ENCODE measurements at regions not wholly inside any gene's neighbourhood (a gene's known extent, or its start where the extent isn't known, plus 50 kb on each side); places are given as distances from the start of the nearest gene placed in this dataset.

- Mint-ChIP-seq H3K4me1 (peaks cover 9% of the 10 kb centered on the region), H3K4me3 (no peak overlapping the region), H3K27me3 (ENCODE audit: insufficient read depth, low read depth, poor library complexity) (peaks cover 2% of the 10 kb centered on the region), H3K36me3 (ENCODE audit: low read depth) (no peaks in the 10 kb centered on the region), H3K9me3 (peaks cover 9% of the 10 kb centered on the region; the same call in 2 of the 3 replicates), H3K27ac (no peak overlapping the region)
- Histone ChIP-seq H3K79me2 (replicated peaks; ENCODE audit: insufficient read depth) (no peaks in the 10 kb centered on the region), H4K20me1 (replicated peaks; ENCODE audit: insufficient read depth) (no peaks in the 10 kb centered on the region), H2AFZ (no peak overlapping the region), H3K27ac (ENCODE audit: low read depth) (no peak overlapping the region), H3K4me1 (ENCODE audit: insufficient read depth) (peaks cover 7% of the 10 kb centered on the region; the same call in 1 of the 2 replicates), H3K27me3 (ENCODE audit: insufficient read depth) (no peaks in the 10 kb centered on the region), H3K4me2 (no peak overlapping the region), H3F3A (replicated peaks; ENCODE audit: low read depth) (no peaks in the 10 kb centered on the region), H3K36me3 (ENCODE audit: insufficient read depth) (no peaks in the 10 kb centered on the region), H3K4me3 (no peak overlapping the region), H3K9me2 (ENCODE audit: insufficient read depth) (peaks cover 5% of the 10 kb centered on the region)
- TF ChIP-seq NANOG (IDR thresholded peaks at IDR 0.05; ENCODE audit: borderline replicate concordance) (no peak), STAT1 (IDR thresholded peaks at IDR 0.05; ENCODE audit: unreplicated experiment) (no peak), EZH2phosphoT487 (IDR thresholded peaks at IDR 0.05; ENCODE audit: unreplicated experiment) (no peak), ZNF331 (CRISPR knock-in tag; IDR thresholded peaks at IDR 0.05; ENCODE audit: low read depth) (no peak), CREB1 (CRISPR knock-in tag; IDR thresholded peaks at IDR 0.05; ENCODE audit: low read depth) (no peak), EZH2 (IDR thresholded peaks at IDR 0.05; ENCODE audit: low read depth, unreplicated experiment) (no peak), POLR2AphosphoS5 (IDR thresholded peaks at IDR 0.05; ENCODE audit: low read depth) (no peak), JUNB (IDR thresholded peaks at IDR 0.05; ENCODE audit: unreplicated experiment) (no peak), ZNF114 (CRISPR knock-in tag; IDR thresholded peaks at IDR 0.05) (no peak)
- TF ChIP-seq, protein P1, sequence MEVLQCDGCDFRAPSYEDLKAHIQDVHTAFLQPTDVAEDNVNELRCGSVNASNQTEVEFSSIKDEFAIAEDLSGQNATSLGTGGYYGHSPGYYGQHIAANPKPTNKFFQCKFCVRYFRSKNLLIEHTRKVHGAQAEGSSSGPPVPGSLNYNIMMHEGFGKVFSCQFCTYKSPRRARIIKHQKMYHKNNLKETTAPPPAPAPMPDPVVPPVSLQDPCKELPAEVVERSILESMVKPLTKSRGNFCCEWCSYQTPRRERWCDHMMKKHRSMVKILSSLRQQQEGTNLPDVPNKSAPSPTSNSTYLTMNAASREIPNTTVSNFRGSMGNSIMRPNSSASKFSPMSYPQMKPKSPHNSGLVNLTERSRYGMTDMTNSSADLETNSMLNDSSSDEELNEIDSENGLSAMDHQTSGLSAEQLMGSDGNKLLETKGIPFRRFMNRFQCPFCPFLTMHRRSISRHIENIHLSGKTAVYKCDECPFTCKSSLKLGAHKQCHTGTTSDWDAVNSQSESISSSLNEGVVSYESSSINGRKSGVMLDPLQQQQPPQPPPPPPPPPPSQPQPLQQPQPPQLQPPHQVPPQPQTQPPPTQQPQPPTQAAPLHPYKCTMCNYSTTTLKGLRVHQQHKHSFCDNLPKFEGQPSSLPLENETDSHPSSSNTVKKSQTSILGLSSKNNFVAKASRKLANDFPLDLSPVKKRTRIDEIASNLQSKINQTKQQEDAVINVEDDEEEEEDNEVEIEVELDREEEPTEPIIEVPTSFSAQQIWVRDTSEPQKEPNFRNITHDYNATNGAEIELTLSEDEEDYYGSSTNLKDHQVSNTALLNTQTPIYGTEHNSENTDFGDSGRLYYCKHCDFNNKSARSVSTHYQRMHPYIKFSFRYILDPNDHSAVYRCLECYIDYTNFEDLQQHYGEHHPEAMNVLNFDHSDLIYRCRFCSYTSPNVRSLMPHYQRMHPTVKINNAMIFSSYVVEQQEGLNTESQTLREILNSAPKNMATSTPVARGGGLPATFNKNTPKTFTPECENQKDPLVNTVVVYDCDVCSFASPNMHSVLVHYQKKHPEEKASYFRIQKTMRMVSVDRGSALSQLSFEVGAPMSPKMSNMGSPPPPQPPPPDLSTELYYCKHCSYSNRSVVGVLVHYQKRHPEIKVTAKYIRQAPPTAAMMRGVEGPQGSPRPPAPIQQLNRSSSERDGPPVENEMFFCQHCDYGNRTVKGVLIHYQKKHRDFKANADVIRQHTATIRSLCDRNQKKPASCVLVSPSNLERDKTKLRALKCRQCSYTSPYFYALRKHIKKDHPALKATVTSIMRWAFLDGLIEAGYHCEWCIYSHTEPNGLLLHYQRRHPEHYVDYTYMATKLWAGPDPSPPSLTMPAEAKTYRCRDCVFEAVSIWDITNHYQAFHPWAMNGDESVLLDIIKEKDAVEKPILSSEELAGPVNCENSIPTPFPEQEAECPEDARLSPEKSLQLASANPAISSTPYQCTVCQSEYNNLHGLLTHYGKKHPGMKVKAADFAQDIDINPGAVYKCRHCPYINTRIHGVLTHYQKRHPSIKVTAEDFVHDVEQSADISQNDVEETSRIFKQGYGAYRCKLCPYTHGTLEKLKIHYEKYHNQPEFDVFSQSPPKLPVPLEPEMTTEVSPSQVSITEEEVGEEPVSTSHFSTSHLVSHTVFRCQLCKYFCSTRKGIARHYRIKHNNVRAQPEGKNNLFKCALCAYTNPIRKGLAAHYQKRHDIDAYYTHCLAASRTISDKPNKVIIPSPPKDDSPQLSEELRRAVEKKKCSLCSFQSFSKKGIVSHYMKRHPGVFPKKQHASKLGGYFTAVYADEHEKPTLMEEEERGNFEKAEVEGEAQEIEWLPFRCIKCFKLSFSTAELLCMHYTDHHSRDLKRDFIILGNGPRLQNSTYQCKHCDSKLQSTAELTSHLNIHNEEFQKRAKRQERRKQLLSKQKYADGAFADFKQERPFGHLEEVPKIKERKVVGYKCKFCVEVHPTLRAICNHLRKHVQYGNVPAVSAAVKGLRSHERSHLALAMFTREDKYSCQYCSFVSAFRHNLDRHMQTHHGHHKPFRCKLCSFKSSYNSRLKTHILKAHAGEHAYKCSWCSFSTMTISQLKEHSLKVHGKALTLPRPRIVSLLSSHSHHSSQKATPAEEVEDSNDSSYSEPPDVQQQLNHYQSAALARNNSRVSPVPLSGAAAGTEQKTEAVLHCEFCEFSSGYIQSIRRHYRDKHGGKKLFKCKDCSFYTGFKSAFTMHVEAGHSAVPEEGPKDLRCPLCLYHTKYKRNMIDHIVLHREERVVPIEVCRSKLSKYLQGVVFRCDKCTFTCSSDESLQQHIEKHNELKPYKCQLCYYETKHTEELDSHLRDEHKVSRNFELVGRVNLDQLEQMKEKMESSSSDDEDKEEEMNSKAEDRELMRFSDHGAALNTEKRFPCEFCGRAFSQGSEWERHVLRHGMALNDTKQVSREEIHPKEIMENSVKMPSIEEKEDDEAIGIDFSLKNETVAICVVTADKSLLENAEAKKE (CRISPR knock-in tag; IDR thresholded peaks at IDR 0.05), result no peak
- TF ChIP-seq, protein P2, sequence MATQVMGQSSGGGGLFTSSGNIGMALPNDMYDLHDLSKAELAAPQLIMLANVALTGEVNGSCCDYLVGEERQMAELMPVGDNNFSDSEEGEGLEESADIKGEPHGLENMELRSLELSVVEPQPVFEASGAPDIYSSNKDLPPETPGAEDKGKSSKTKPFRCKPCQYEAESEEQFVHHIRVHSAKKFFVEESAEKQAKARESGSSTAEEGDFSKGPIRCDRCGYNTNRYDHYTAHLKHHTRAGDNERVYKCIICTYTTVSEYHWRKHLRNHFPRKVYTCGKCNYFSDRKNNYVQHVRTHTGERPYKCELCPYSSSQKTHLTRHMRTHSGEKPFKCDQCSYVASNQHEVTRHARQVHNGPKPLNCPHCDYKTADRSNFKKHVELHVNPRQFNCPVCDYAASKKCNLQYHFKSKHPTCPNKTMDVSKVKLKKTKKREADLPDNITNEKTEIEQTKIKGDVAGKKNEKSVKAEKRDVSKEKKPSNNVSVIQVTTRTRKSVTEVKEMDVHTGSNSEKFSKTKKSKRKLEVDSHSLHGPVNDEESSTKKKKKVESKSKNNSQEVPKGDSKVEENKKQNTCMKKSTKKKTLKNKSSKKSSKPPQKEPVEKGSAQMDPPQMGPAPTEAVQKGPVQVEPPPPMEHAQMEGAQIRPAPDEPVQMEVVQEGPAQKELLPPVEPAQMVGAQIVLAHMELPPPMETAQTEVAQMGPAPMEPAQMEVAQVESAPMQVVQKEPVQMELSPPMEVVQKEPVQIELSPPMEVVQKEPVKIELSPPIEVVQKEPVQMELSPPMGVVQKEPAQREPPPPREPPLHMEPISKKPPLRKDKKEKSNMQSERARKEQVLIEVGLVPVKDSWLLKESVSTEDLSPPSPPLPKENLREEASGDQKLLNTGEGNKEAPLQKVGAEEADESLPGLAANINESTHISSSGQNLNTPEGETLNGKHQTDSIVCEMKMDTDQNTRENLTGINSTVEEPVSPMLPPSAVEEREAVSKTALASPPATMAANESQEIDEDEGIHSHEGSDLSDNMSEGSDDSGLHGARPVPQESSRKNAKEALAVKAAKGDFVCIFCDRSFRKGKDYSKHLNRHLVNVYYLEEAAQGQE (IDR thresholded peaks at IDR 0.05; ENCODE audit: unreplicated experiment), result no peak
- TF ChIP-seq, protein P3, sequence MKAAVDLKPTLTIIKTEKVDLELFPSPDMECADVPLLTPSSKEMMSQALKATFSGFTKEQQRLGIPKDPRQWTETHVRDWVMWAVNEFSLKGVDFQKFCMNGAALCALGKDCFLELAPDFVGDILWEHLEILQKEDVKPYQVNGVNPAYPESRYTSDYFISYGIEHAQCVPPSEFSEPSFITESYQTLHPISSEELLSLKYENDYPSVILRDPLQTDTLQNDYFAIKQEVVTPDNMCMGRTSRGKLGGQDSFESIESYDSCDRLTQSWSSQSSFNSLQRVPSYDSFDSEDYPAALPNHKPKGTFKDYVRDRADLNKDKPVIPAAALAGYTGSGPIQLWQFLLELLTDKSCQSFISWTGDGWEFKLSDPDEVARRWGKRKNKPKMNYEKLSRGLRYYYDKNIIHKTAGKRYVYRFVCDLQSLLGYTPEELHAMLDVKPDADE (IDR thresholded peaks at IDR 0.05), result no peak
- TF ChIP-seq, protein P4, sequence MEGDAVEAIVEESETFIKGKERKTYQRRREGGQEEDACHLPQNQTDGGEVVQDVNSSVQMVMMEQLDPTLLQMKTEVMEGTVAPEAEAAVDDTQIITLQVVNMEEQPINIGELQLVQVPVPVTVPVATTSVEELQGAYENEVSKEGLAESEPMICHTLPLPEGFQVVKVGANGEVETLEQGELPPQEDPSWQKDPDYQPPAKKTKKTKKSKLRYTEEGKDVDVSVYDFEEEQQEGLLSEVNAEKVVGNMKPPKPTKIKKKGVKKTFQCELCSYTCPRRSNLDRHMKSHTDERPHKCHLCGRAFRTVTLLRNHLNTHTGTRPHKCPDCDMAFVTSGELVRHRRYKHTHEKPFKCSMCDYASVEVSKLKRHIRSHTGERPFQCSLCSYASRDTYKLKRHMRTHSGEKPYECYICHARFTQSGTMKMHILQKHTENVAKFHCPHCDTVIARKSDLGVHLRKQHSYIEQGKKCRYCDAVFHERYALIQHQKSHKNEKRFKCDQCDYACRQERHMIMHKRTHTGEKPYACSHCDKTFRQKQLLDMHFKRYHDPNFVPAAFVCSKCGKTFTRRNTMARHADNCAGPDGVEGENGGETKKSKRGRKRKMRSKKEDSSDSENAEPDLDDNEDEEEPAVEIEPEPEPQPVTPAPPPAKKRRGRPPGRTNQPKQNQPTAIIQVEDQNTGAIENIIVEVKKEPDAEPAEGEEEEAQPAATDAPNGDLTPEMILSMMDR (conservative IDR thresholded peaks at IDR 0.05; ENCODE audit: low read depth in 2 of 2), result no peak
- ATAC-seq, result no peak
- DNase-seq (ENCODE audit: low spot score), result no peak
Observed at GRCh38 chr1:233512538-233512937, 101.4 kb upstream of the KCNK1 start.

Data from GM23338 (cell line).